PC-9 (cell line): ENCODE measurements at regions not wholly inside any gene's neighbourhood (a gene's known extent, or its start where the extent isn't known, plus 50 kb on each side); places are given as distances from the start of the nearest gene placed in this dataset.

Source experiments
- CTCF ChIP-seq: fragments of 200-600 bp; sonication (generic); conservative IDR thresholded peaks from 2 replicates; pipeline ENCODE4 v1.6.1; 2017; ENCODE audit warnings: mixed run types, antibody characterized with exemption, mild to moderate bottlenecking, moderate library complexity
- EZH2 ChIP-seq: fragments of 200-600 bp; sonication (generic); IDR thresholded peaks from 2 replicates; pipeline ENCODE4 v1.8.0; 2017; ENCODE audit warnings: antibody characterized with exemption, low read depth

- TF ChIP-seq CTCF: no peak
- no peak for TF ChIP-seq EZH2
Measured at GRCh38 chr3:189529468-189529867, 101.7 kb upstream of the TP63 start.
